IMR-90 (cell line): ENCODE measurements at regions not wholly inside any gene's neighbourhood (a gene's known extent, or its start where the extent isn't known, plus 50 kb on each side); places are given as distances from the start of the nearest gene placed in this dataset.

ENCODE experiments used
- ATAC-seq: fragments of 200-7000 bp; cut with Tn5 transposase; 2 replicates; pipeline ENCODE4 v1.9.1; 2020; ENCODE audit warnings: low read depth, mild to moderate bottlenecking, moderate library complexity
- BruUV-seq: library from RNA; stranded (reverse); fragments of 400-500 nt; replicated peaks from 2 replicates; lab custom pipeline; 2021; lab: Mats Ljungman, UMichigan
- CTCF ChIA-PET: fragments of 300-600 bp; formaldehyde crosslinking; extraction: SDS; loops from one replicate; lab custom pipeline; 2021; ENCODE audit warnings: antibody characterized with exemption; lab: Yijun Ruan, JAX
- POLR2A ChIA-PET: fragments of 300-600 bp; sonication (Branson Sonifier 250); formaldehyde crosslinking; loops from one replicate; lab custom pipeline; 2022; ENCODE audit warnings: antibody characterized with exemption; ENCODE audit not compliant: unreplicated experiment; lab: Charles Lee
- DNase-seq: peaks from one replicate; pipeline ENCODE4 v3.0.0; 2013
- H2AFZ ChIP-seq: replicated peaks from 2 replicates; pipeline ENCODE3; 2013; ENCODE audit warnings: low read length, mild to moderate bottlenecking; ENCODE audit not compliant: poor library complexity
- H2AK5ac ChIP-seq: 2 replicates; pipeline ENCODE4 v1.6.1; 2013; ENCODE audit warnings: low read depth, low read length, inconsistent platforms
- H2AK9ac ChIP-seq: replicated peaks from 2 replicates; pipeline ENCODE3; 2013; ENCODE audit warnings: mild to moderate bottlenecking, low read depth, low read length, moderate library complexity; ENCODE audit not compliant: poor library complexity
- H2BK120ac ChIP-seq: 2 replicates; pipeline ENCODE4 v1.6.1; 2013; ENCODE audit warnings: low read depth, low read length, inconsistent platforms
- H2BK15ac ChIP-seq: 3 replicates; pipeline ENCODE4 v1.6.1; 2013; ENCODE audit warnings: low read depth, low read length, inconsistent platforms
- H2BK20ac ChIP-seq: 2 replicates; pipeline ENCODE4 v1.6.1; 2013; ENCODE audit warnings: low read depth, mild to moderate bottlenecking, inconsistent platforms, low read length, moderate library complexity
- H2BK5ac ChIP-seq: 2 replicates; pipeline ENCODE4 v1.6.1; 2013; ENCODE audit warnings: mild to moderate bottlenecking, low read depth, low read length, inconsistent platforms; ENCODE audit not compliant: poor library complexity, severe bottlenecking
- H3K14ac ChIP-seq: replicated peaks from 2 replicates; pipeline ENCODE4 v1.6.1; 2013; ENCODE audit warnings: low read depth, low read length, inconsistent platforms
- H3K18ac ChIP-seq: 2 replicates; pipeline ENCODE4 v1.6.1; 2013; ENCODE audit warnings: low read depth, low read length, control low read depth
- H3K23ac ChIP-seq: 2 replicates; pipeline ENCODE4 v1.6.1; 2013; ENCODE audit warnings: low read depth, low read length, inconsistent platforms
- H3K27ac ChIP-seq: 2 replicates; pipeline ENCODE4 v1.5.1; 2013; ENCODE audit warnings: mild to moderate bottlenecking, control low read depth, low read length; ENCODE audit not compliant: insufficient read depth
- H3K27me3 ChIP-seq: 2 replicates; pipeline ENCODE4 v1.6.1; 2013; ENCODE audit warnings: low read length; ENCODE audit not compliant: control insufficient read depth, insufficient read depth
- H3K36me3 ChIP-seq: 2 replicates; pipeline ENCODE4 v1.6.1; 2013; ENCODE audit warnings: low read length, mixed read lengths; ENCODE audit not compliant: control insufficient read depth, insufficient read depth
- H3K4ac ChIP-seq: 2 replicates; pipeline ENCODE4 v1.6.1; 2013; ENCODE audit warnings: low read depth, low read length, inconsistent platforms
- H3K4me1 ChIP-seq: 2 replicates; pipeline ENCODE4 v1.6.1; 2013; ENCODE audit warnings: low read length, mixed read lengths; ENCODE audit not compliant: control insufficient read depth, insufficient read depth
- H3K4me2 ChIP-seq: 2 replicates; pipeline ENCODE4 v1.6.1; 2013; ENCODE audit warnings: low read depth, mild to moderate bottlenecking, control low read depth, low read length, moderate library complexity
- H3K4me3 ChIP-seq: 2 replicates; pipeline ENCODE4 v1.5.1; 2013; ENCODE audit warnings: low read depth, mild to moderate bottlenecking, control low read depth, low read length, moderate library complexity; ENCODE audit not compliant: insufficient read depth
- H3K56ac ChIP-seq: 2 replicates; pipeline ENCODE4 v1.6.1; 2013; ENCODE audit warnings: low read length, inconsistent platforms; ENCODE audit not compliant: insufficient read depth; ENCODE audit errors: extremely low read depth
- H3K79me1 ChIP-seq, 2 experiments: 2 replicates each; pipeline ENCODE4 v1.6.1; 2013; ENCODE audit warnings: low read length in 2 of 2, inconsistent platforms in 1 of 2, low read depth in 1 of 2
- H3K9ac ChIP-seq: 2 replicates; pipeline ENCODE4 v1.6.1; 2013; ENCODE audit warnings: low read depth, low read length, control low read depth
- H3K9me1 ChIP-seq: 2 replicates; pipeline ENCODE4 v1.6.1; 2013; ENCODE audit warnings: low read length, inconsistent platforms; ENCODE audit not compliant: insufficient read depth
- H3K9me3 ChIP-seq: 2 replicates; pipeline ENCODE4 v1.6.1; 2013; ENCODE audit warnings: low read length; ENCODE audit not compliant: control insufficient read depth, insufficient read depth
- H4K20me1 ChIP-seq: 2 replicates; pipeline ENCODE4 v1.6.1; 2013; ENCODE audit warnings: low read length, inconsistent platforms; ENCODE audit not compliant: insufficient read depth
- H4K5ac ChIP-seq: 2 replicates; pipeline ENCODE4 v1.6.1; 2013; ENCODE audit warnings: mild to moderate bottlenecking, low read depth, low read length, control low read depth
- H4K8ac ChIP-seq, 2 experiments: 2 replicates each; pipeline ENCODE4 v1.6.1; 2013; ENCODE audit warnings: low read depth in 2 of 2, low read length in 2 of 2, control low read depth in 1 of 2, inconsistent platforms in 1 of 2
- H4K91ac ChIP-seq: 2 replicates; pipeline ENCODE4 v1.6.1; 2013; ENCODE audit warnings: low read depth, low read length, inconsistent platforms; ENCODE audit not compliant: insufficient read depth
- CEBPB ChIP-seq: IDR thresholded peaks from 2 replicates; pipeline ENCODE4 v1.6.1; 2012; ENCODE audit warnings: low read depth, low read length, improper control_type of control experiment
- CHD1 ChIP-seq: IDR thresholded peaks from 2 replicates; pipeline ENCODE4 v1.6.1; 2012; ENCODE audit warnings: low read depth, low read length, improper control_type of control experiment
- FOS ChIP-seq: fragments of 150-350 bp; IDR thresholded peaks from 2 replicates; pipeline ENCODE4 v1.6.1; 2016; ENCODE audit warnings: low read depth, low read length
- MAFK ChIP-seq: IDR thresholded peaks from 2 replicates; pipeline ENCODE4 v1.6.1; 2012; ENCODE audit warnings: low read depth, low read length, improper control_type of control experiment
- MAZ ChIP-seq: IDR thresholded peaks from 2 replicates; pipeline ENCODE4 v1.6.1; 2012; ENCODE audit warnings: low read depth, mild to moderate bottlenecking, low read length, improper control_type of control experiment, moderate library complexity, borderline replicate concordance
- MXI1 ChIP-seq: IDR thresholded peaks from 2 replicates; pipeline ENCODE4 v1.6.1; 2012; ENCODE audit warnings: low read depth, mild to moderate bottlenecking, low read length, moderate library complexity, borderline replicate concordance
- NFE2L2 ChIP-seq: fragments of 150-350 bp; IDR thresholded peaks from 2 replicates; pipeline ENCODE4 v1.6.1; 2016; ENCODE audit warnings: low read depth, mild to moderate bottlenecking, low read length
- POLR2A ChIP-seq: IDR thresholded peaks from 2 replicates; pipeline ENCODE4 v1.6.1; 2012; ENCODE audit warnings: mild to moderate bottlenecking, low read depth, low read length
- RFX5 ChIP-seq: IDR thresholded peaks from 2 replicates; pipeline ENCODE4 v1.8.0; 2012; ENCODE audit warnings: low read depth, mild to moderate bottlenecking, low read length, moderate library complexity
- SMC3 ChIP-seq: fragments of 150-350 bp; IDR thresholded peaks from 2 replicates; pipeline ENCODE4 v1.6.1; 2016; ENCODE audit warnings: low read depth, mild to moderate bottlenecking, antibody characterized with exemption, low read length, moderate library complexity
- WGBS, 2 experiments: methylation state at CpG; one replicate each; pipeline versions ENCODE4 v1.1.5 to v1.1.7; 2013; ENCODE audit warnings: missing lambda C conversion rate in 2 of 2; ENCODE audit not compliant: insufficient read length in 1 of 2; ENCODE audit errors: extremely low coverage in 2 of 2; 5-methylcytosine and 5-hydroxymethylcytosine counted together
- dilution Hi-C: fragments of 300-500 bp; cut with HindIII; formaldehyde crosslinking; loops from one replicate; pipeline ENCODE4 v1.14.3; 2018; ENCODE audit warnings: low sequenced_read_pairs; ENCODE audit not compliant: unreplicated experiment
- in situ Hi-C: fragments of 300-500 bp; cut with MboI; formaldehyde crosslinking; loops from 3 replicates; pipeline ENCODE4 v1.14.3; 2019; ENCODE audit warnings: low sequenced_read_pairs, inconsistent platforms, mixed read lengths
- intact Hi-C: fragments of 100-400 bp; cut with micrococcal nuclease; formaldehyde crosslinking; loops from 2 replicates; pipeline ENCODE4 v1.10.0; 2022
- TF ChIP-seq, protein P1 (sequence below): conservative IDR thresholded peaks from 2 replicates; pipeline ENCODE4 v1.5.1; 2012; ENCODE audit warnings: mild to moderate bottlenecking, low read depth, low read length, improper control_type of control experiment
- TF ChIP-seq, protein P2 (sequence below): fragments of 150-350 bp; IDR thresholded peaks from 2 replicates; pipeline ENCODE4 v1.6.1; 2017; ENCODE audit warnings: mild to moderate bottlenecking, antibody characterized with exemption, low read length, low read depth

DNA sequence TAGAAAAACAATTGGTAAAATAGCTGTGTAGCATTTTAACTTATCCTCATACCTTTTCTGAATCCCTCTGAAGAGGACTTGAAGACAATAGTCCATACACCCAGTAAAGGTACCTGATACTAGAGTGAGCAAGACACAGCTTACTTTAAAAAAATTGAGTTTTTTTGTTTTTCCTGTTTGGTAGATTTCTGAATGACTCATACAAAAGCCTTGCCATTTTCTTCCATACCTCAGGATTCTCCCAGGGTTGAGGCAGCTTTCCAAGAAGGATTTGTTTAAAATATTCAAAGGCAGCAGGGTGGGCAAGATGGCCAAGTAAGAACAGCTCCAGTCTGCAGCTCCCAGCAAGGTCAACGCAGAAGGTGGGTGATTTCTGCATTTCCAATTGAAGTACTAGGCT lies 551.0 kb upstream of the LRATD1 start:
- Histone ChIP-seq H3K4me2 (no peak overlapping the region), H2AK9ac (no peak overlapping the region), H3K36me3 (no peaks in the 10 kb centered on the region), H3K27me3 (no peaks in the 10 kb centered on the region), H3K79me1 (no peaks in the 10 kb centered on the region), H3K18ac (no peak overlapping the region), H3K9me3 (peaks cover 8% of the 10 kb centered on the region), H2BK20ac (no peak overlapping the region), H3K9ac (no peak overlapping the region), H3K4me1 (no peaks in the 10 kb centered on the region), H3K4ac (no peak overlapping the region), H3K27ac (no peak overlapping the region), H2AFZ (no peak overlapping the region), H4K8ac (no peak overlapping the region), H4K20me1 (no peaks in the 10 kb centered on the region), H2AK5ac (no peak overlapping the region), H2BK120ac (no peak overlapping the region), H2BK5ac (no peak overlapping the region), H2BK15ac (no peak overlapping the region), H3K9me1 (no peaks in the 10 kb centered on the region), H3K56ac (no peak overlapping the region), H3K14ac (no peak overlapping the region), H4K91ac (no peak overlapping the region), H3K23ac (no peak overlapping the region), H4K5ac (no peak overlapping the region), H3K4me3 (no peak overlapping the region)
- ChIA-PET POLR2A (no interaction called here), CTCF (interaction anchor here (0.6 kb wide), 1 partner anchor 337 kb away, joined by 4 read pairs; no protein-coding TSS in a partner anchor)
- no peak for DNase-seq
- TF ChIP-seq MAZ = no peak
- TF ChIP-seq CEBPB = no peak
- TF ChIP-seq RFX5 = no peak
- TF ChIP-seq, protein P1, sequence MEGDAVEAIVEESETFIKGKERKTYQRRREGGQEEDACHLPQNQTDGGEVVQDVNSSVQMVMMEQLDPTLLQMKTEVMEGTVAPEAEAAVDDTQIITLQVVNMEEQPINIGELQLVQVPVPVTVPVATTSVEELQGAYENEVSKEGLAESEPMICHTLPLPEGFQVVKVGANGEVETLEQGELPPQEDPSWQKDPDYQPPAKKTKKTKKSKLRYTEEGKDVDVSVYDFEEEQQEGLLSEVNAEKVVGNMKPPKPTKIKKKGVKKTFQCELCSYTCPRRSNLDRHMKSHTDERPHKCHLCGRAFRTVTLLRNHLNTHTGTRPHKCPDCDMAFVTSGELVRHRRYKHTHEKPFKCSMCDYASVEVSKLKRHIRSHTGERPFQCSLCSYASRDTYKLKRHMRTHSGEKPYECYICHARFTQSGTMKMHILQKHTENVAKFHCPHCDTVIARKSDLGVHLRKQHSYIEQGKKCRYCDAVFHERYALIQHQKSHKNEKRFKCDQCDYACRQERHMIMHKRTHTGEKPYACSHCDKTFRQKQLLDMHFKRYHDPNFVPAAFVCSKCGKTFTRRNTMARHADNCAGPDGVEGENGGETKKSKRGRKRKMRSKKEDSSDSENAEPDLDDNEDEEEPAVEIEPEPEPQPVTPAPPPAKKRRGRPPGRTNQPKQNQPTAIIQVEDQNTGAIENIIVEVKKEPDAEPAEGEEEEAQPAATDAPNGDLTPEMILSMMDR = no peak
- TF ChIP-seq, protein P2, sequence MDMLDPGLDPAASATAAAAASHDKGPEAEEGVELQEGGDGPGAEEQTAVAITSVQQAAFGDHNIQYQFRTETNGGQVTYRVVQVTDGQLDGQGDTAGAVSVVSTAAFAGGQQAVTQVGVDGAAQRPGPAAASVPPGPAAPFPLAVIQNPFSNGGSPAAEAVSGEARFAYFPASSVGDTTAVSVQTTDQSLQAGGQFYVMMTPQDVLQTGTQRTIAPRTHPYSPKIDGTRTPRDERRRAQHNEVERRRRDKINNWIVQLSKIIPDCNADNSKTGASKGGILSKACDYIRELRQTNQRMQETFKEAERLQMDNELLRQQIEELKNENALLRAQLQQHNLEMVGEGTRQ = no peak
- no peak for TF ChIP-seq CHD1
- no peak for TF ChIP-seq NFE2L2
- TF ChIP-seq MAFK = no peak
- no peak for TF ChIP-seq MXI1
- no peak for TF ChIP-seq SMC3
- TF ChIP-seq FOS = no peak
- no peak for TF ChIP-seq POLR2A
- ATAC-seq = no peak
- dilution Hi-C loops = no loop called here
- in situ Hi-C loops = no loop called here
- no TSS peak for BruUV-seq
- intact Hi-C loops = no loop called here
- WGBS, 2 experiments = no CpG with 5 or more reads among the region's 1 CpG
